ENCODE measurements at regions not wholly inside any gene's neighbourhood (a gene's known extent, or its start where the extent isn't known, plus 50 kb on each side); places are given as distances from the start of the nearest gene placed in this dataset.

DNA sequence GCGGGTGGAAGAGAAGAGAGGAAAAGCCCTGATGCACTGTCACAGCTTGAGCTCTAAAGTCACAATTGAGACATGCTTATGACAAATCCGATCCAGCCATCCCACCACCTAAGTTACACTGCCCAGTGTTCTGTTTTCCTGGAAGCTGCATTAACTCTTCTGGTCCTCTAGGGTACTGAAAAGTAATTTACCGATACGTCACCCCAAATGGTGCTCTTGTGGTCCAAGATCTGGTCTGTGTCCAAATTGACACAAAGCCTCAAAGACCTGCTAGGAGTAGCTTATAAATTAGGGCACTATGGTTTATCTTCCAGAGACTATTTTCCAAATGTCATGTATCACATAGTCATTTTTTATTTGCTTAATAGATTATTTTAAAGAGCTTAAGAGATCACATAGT, 186.7 kb upstream of the ETAA1 start:
- TF ChIP-seq, protein P1, sequence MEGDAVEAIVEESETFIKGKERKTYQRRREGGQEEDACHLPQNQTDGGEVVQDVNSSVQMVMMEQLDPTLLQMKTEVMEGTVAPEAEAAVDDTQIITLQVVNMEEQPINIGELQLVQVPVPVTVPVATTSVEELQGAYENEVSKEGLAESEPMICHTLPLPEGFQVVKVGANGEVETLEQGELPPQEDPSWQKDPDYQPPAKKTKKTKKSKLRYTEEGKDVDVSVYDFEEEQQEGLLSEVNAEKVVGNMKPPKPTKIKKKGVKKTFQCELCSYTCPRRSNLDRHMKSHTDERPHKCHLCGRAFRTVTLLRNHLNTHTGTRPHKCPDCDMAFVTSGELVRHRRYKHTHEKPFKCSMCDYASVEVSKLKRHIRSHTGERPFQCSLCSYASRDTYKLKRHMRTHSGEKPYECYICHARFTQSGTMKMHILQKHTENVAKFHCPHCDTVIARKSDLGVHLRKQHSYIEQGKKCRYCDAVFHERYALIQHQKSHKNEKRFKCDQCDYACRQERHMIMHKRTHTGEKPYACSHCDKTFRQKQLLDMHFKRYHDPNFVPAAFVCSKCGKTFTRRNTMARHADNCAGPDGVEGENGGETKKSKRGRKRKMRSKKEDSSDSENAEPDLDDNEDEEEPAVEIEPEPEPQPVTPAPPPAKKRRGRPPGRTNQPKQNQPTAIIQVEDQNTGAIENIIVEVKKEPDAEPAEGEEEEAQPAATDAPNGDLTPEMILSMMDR (IDR thresholded peaks at IDR 0.05) = no peak
- TF ChIP-seq EZH2 (IDR thresholded peaks at IDR 0.05; ENCODE audit: borderline replicate concordance, insufficient read depth, low read depth, low read length, poor library complexity, severe bottlenecking) = no peak
